GM18861 (cell line): ENCODE measurements at regions not wholly inside any gene's neighbourhood (a gene's known extent, or its start where the extent isn't known, plus 50 kb on each side); places are given as distances from the start of the nearest gene placed in this dataset.
"Not testable (repeated sequence)": the region's sequence is repeated elsewhere in the genome, so short reads cannot be mapped to it uniquely, and the experiment has no call there.

ENCODE experiments used
- ATAC-seq: cut with Tn5 transposase; IDR thresholded peaks from one replicate; pipeline ENCODE4 v1.9.1; 2021; ENCODE audit not compliant: unreplicated experiment

DNA sequence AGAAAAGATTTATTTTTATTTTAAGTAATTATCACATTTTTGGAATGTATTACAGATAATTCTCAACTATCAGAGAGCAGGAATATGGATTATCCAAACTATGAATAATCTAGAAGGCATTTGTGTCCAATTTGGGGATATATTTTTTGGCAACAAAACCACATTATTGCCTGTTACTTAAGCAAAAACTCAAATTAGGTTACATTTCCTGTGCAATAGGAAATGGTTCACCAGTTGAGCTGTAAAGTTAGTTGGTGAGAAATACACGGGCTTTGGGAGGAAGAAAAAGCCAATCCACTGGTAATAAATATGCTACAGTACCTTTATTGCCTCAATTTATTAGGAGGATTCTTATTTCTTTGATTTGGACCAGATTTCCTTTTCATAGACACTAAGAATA is 1075.2 kb downstream of the PCDH9 start:
- ATAC-seq: no peak

DNA sequence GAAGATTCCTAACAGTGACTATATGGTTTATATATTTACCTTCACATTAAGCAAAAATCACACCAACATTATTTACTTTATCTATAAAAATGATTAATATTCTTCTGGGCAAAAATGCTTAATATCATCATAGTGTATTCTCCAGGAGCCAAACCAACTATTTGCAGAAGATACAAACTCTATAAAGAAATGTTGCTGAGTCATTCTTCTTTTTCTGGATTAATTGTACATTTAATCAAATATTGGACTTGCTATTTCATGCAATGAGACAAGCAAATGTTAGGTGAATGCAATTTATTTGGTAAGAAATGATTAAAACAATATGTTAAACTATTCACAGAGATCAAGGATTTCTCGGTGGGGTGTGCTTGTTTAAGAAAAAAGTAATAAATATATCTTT is 1075.8 kb downstream of the PCDH9 start:
- no peak for ATAC-seq

DNA sequence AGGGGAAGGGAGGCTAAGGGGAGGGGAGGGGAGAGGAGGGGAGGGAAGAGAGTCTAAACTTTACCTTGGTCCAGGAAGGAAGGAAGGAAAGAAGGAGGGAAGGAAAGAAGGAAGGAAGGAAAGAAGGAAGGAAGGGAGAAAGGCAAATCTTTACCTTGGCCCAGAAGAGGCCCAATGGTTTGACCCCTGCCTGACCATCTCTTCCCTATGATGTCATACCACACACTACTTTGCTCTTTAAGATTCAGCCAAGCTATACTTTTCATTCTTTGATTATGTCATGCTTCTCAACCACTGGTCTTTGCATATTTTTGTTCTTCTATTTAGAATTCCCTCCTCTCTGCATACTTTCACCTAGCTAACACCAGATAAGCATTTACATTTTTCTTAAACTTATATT is 1077.5 kb downstream of the PCDH9 start:
- ATAC-seq: no peak

DNA sequence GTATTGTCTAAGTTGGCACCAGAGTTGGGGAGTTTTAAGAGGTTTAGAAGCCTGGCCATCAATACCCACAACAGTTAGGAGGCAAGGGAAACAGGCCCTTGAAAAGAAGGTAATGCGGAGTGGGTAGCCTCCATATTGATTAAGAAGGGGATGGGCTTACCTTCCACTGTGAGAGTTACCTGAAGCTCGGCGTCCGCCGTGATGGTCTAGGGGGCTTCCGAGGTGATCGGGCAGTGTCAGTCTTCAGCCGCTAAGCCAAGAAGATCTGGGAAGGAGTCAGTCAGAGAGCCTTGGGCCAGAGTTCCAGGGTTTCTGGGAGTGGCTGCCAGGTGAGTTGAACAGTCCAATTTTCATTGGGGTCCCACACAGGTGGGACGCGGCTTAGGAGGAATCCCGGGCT is 1085.8 kb downstream of the PCDH9 start:
- ATAC-seq: not testable (repeated sequence)

DNA sequence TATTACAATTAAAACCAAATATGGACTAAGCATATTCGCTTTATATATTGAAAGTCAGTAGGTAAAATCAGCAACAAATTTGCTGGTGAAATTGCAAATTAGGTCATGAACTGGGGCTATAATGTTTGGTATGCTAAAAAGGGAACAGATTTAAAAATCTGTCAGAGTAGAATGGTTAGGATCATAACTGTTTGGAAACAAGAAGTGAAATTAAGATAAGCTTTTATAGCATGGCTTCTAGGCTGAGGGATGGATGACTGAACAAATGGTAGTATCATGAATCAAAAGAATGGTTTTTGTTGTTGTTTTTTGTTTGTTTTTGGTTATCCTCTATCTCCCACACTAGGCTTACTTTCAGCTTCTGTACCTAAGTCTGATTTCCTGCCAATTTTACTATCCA is 1090.4 kb downstream of the PCDH9 start:
- ATAC-seq: peak; percentile 18

- ATAC-seq: no peak
Observed at GRCh38 chr13:66139250-66139649, 1090.9 kb downstream of the PCDH9 start.

GRCh38 chr13:66138172-66138811 is 1091.8 kb downstream of the PCDH9 start:
- peak; percentile 91 for ATAC-seq

DNA sequence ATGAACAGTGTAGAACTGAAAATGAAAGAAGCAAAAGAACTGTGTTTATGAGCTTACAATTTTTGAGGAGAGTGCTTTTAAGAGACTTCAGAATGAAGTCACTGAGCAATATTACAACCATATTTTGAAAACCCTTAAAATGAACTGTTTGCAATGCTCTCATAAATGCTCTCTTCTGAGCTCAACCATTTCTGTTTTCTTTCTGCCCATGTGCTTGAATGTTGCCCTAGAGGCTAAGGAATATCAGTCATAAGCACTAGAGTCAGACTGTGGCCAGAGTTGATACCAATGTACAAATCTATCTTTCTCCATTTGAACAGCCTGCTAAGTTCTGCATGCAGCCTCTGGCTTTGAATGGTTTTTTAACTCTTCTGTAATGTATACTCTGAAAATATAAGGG is 1092.8 kb downstream of the PCDH9 start:
- no peak for ATAC-seq

DNA sequence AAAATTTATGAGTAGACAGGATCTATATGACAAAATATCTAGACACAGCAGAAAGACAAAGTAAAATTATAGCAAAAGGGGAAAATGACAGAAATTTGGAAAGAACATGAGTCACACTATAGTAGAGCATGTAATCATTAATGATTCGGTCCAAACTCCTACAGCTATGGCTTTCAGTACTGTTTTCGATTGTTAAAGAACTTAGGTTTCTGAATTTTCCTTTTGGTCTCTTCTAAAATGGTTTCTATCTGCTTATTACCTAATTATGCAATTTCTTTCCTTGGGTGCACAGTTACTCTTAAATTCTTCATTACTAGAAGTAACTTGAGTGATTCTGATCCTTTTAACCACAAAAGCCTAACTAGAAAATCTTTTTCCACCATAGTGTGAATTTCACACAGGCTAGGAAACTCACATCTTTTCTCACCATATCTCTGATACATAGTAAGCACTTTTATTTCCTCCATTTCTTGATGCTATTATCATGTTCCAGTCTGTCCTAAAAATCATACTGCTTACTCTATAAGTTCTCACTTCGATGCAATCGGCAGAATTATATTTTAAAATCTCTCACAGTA is 1101.4 kb downstream of the PCDH9 start:
- ATAC-seq: peak; percentile 94

- ATAC-seq: no peak
Observed at GRCh38 chr13:66128201-66128600, 1101.9 kb downstream of the PCDH9 start.

- no peak for ATAC-seq
Observed at GRCh38 chr13:66117563-66117962, 1112.6 kb downstream of the PCDH9 start.

DNA sequence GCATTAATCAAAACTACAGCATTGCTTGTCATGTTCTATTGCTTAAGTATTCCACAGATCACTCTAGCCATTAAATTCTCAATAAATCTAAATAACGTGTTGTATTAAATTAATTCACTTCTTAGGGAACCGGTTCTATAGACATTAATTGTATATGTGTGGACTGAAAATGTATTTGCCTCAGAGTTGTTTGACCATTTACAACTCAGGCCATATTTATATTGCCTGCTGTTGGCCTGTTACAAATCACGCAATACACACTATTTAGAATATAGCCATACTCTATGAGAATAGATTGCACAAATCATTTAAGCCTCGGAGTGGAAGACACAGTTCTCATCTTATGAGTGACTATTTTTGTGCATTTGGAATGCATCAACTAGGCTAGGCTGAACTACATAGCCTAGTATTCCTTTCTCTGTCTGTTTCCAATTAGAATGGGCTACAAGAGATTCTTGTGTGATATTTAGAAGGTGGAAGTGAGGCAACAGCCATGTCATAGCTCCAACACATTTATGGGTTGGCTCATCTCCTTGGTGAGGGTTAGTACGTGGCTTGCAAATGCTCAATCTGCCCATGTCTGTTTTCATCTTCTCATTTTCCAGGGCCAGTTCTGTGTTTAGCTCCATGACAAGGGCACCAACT is 1116.1 kb downstream of the PCDH9 start:
- no peak for ATAC-seq

GRCh38 chr13:66111628-66112027 is 1118.5 kb downstream of the PCDH9 start:
- ATAC-seq: no peak

DNA sequence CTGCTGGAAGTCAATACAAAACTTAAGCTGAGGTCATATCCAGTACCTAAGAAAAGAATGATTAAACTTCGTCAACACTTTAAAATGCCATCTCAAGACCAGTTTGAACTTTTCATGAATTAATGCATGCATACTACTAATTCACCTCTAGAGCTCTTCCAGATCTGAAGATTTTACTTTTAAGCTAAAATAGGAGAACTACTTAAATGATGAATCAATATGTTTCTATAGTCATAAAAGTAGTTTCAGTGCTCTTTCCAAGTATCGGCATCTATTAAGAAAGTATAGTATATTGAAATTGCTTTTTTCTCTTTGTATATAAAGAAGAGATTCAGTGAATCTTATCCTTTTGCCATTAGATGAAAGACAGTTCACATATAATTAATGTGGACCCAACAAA is 1123.9 kb downstream of the PCDH9 start:
- no peak for ATAC-seq

DNA sequence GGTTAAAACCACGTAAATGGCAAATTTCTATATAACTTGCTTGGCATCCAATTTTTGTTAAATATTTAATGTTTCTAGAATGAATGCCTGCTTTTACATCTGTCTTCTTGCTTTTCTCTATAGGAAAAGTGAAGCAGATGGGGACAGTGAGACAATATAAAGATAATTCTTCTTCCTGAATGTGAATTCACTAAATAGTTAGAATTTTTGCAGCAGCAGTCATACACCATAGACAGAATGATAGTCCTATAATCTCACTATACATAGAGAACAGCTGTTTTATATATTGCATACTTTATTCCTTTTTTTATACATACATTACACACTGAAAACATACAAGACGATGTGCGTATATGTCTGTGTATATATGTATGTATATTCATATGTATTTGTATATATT is 1127.3 kb downstream of the PCDH9 start:
- no peak for ATAC-seq

GRCh38 chr13:66099825-66100224 is 1130.3 kb downstream of the PCDH9 start:
- ATAC-seq: no peak

DNA sequence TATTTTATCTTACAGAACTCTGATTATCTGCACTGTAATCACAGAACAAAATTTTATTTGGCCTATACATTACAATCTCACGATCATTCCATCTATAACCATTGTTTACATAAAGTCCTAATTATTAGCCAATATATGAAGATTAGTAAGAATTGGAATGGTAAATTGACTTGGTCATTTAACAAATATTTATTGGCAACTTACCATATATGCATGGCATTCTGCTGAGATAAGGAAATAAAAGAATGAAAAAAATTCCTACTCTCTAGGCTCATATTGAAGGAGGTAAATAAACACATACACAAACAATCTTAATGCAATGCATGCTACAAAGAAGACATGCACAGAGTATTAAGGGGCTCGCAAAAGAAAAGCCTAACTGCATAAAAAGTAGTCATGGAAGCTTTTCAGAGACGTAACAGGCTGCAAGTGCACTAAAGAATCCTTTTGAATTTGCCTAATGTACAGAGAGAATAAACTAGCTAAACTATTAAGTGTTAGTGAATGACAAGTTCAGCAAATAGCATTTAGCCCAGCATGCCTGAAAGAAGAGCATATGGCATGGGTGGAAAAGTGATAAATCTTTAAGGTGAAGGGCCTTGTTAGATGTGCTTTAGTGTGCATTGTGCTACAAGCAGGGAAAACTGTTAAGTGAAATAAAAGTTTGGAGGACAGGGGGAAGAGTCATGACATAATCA is 1131.1 kb downstream of the PCDH9 start:
- ATAC-seq: no peak

GRCh38 chr13:66089711-66090110 is 1140.4 kb downstream of the PCDH9 start:
- ATAC-seq: no peak

DNA sequence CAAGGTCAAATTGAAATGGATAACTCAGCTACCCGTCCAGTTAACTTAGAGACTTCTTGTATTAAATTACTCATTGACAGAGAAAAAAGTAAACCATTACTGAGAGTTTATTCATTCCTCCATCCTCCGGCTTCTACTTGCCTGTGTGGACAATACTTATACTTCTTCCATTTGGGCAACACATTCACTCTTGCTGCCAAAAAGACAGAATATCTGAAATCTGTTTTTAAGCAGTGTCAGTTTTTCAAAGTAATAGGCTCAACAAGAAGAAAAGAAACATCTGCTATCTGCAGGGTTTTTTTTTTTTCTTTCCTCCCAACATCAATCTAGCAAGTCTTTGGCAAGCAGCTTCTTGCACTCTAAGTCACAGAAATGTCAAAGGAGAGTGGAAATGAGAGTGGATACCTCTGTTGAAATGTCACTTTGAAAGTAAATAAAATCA is 1142.8 kb downstream of the PCDH9 start:
- peak; percentile 95 for ATAC-seq

- no peak for ATAC-seq
Observed at GRCh38 chr13:66077132-66077689, 1152.9 kb downstream of the PCDH9 start.

GRCh38 chr13:66076417-66076816 is 1153.7 kb downstream of the PCDH9 start:
- no peak for ATAC-seq
